ENCODE measurements at regions not wholly inside any gene's neighbourhood (a gene's known extent, or its start where the extent isn't known, plus 50 kb on each side); places are given as distances from the start of the nearest gene placed in this dataset.

- Mint-ChIP-seq H3K4me1 (ENCODE audit: unreplicated experiment) (peaks cover 27% of the 10 kb centered on the region), H3K27me3 (ENCODE audit: unreplicated experiment) (peaks cover 26% of the 10 kb centered on the region)
Measured at GRCh38 chr5:176743136-176743861, 67.1 kb upstream of the UNC5A start.

GRCh38 chr5:176743868-176744583, 66.3 kb upstream of the UNC5A start:
- H3K4me1 Mint-ChIP-seq (ENCODE audit: unreplicated experiment): peaks cover 27% of the 10 kb centered on the region
- H3K4me3 Mint-ChIP-seq (ENCODE audit: unreplicated experiment): no peak overlapping the region
- no peak overlapping the region for H3K27ac Mint-ChIP-seq (ENCODE audit: unreplicated experiment)
- H3K27me3 Mint-ChIP-seq (ENCODE audit: unreplicated experiment): peaks cover 24% of the 10 kb centered on the region
- TF ChIP-seq, protein P1, sequence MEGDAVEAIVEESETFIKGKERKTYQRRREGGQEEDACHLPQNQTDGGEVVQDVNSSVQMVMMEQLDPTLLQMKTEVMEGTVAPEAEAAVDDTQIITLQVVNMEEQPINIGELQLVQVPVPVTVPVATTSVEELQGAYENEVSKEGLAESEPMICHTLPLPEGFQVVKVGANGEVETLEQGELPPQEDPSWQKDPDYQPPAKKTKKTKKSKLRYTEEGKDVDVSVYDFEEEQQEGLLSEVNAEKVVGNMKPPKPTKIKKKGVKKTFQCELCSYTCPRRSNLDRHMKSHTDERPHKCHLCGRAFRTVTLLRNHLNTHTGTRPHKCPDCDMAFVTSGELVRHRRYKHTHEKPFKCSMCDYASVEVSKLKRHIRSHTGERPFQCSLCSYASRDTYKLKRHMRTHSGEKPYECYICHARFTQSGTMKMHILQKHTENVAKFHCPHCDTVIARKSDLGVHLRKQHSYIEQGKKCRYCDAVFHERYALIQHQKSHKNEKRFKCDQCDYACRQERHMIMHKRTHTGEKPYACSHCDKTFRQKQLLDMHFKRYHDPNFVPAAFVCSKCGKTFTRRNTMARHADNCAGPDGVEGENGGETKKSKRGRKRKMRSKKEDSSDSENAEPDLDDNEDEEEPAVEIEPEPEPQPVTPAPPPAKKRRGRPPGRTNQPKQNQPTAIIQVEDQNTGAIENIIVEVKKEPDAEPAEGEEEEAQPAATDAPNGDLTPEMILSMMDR (IDR thresholded peaks at IDR 0.05; ENCODE audit: unreplicated experiment): peak; percentile 42
- no peaks in the 10 kb centered on the region for H3K9me3 Mint-ChIP-seq (ENCODE audit: unreplicated experiment)
- peaks cover 8% of the 10 kb centered on the region for H3K36me3 Mint-ChIP-seq (ENCODE audit: low read depth, unreplicated experiment)
- DNase-seq (ENCODE audit: low spot score): peak; percentile 2

More at GRCh38 chr5:176743136-176743861, 67.1 kb upstream of the UNC5A start:
- TF ChIP-seq, protein P1 (IDR thresholded peaks at IDR 0.05; ENCODE audit: unreplicated experiment): no peak
- peak; percentile 15 for DNase-seq (ENCODE audit: low spot score)
- peaks cover 8% of the 10 kb centered on the region for H3K36me3 Mint-ChIP-seq (ENCODE audit: low read depth, unreplicated experiment)
- no peak overlapping the region for H3K27ac Mint-ChIP-seq (ENCODE audit: unreplicated experiment)
- no peak overlapping the region for H3K4me3 Mint-ChIP-seq (ENCODE audit: unreplicated experiment)
- no peaks in the 10 kb centered on the region for H3K9me3 Mint-ChIP-seq (ENCODE audit: unreplicated experiment)

DNA sequence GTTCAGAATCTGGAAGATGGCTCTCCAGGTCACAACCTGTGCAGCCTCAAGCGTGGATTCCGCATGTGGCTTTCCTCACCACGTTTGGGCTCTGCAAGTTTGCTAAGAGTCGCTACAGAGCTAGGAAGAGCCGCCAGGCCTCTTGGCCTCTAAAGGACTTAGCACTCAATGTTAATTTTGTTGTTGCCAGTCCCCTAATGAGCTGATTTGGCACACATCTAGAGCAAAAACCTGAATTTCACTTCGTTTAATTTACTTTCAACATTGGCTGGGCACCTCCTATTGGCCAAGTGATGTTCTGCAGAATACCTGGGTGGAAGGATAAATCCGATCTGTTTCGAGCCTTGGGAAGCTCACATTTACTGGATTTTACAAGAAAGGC, 65.8 kb upstream of the UNC5A start:
- peaks cover 22% of the 10 kb centered on the region for H3K4me1 Mint-ChIP-seq (ENCODE audit: unreplicated experiment)
- DNase-seq (ENCODE audit: low spot score): no peak
- peaks cover 24% of the 10 kb centered on the region for H3K27me3 Mint-ChIP-seq (ENCODE audit: unreplicated experiment)
- H3K9me3 Mint-ChIP-seq (ENCODE audit: unreplicated experiment): no peaks in the 10 kb centered on the region
- TF ChIP-seq, protein P1 (IDR thresholded peaks at IDR 0.05; ENCODE audit: unreplicated experiment): peak; percentile 41
- no peak overlapping the region for H3K4me3 Mint-ChIP-seq (ENCODE audit: unreplicated experiment)
- H3K36me3 Mint-ChIP-seq (ENCODE audit: low read depth, unreplicated experiment): peaks cover 8% of the 10 kb centered on the region
- H3K27ac Mint-ChIP-seq (ENCODE audit: unreplicated experiment): no peak overlapping the region

- no peak overlapping the region for H3K27ac Mint-ChIP-seq (ENCODE audit: unreplicated experiment)
Measured at GRCh38 chr5:176747670-176748072, 62.7 kb upstream of the UNC5A start.

More at GRCh38 chr5:176747670-176748072, 62.7 kb upstream of the UNC5A start:
- TF ChIP-seq, protein P1 (IDR thresholded peaks at IDR 0.05; ENCODE audit: unreplicated experiment): no peak
- H3K4me1 Mint-ChIP-seq (ENCODE audit: unreplicated experiment): peaks cover 19% of the 10 kb centered on the region
- no peaks in the 10 kb centered on the region for H3K36me3 Mint-ChIP-seq (ENCODE audit: low read depth, unreplicated experiment)
- no peaks in the 10 kb centered on the region for H3K9me3 Mint-ChIP-seq (ENCODE audit: unreplicated experiment)
- no peak for DNase-seq (ENCODE audit: low spot score)
- peaks cover 14% of the 10 kb centered on the region for H3K27me3 Mint-ChIP-seq (ENCODE audit: unreplicated experiment)
- H3K4me3 Mint-ChIP-seq (ENCODE audit: unreplicated experiment): no peak overlapping the region

All from endothelial cell (in vitro differentiated cells).